Ovary (tissue), 7 donors: ENCODE measurements at regions not wholly inside any gene's neighbourhood (a gene's known extent, or its start where the extent isn't known, plus 50 kb on each side); places are given as distances from the start of the nearest gene placed in this dataset.

Source experiments
- DNase-seq, 5 donors: peaks; one replicate each; pipeline ENCODE4 v3.0.0-alpha.2; 2019 to 2020
- H3K27ac ChIP-seq, 2 donors: fragments of 200-600 bp; one replicate each; pipeline versions ENCODE4 v1.5.1 to v1.8.0; 2019 to 2022
- H3K27me3 ChIP-seq: fragments of 200-600 bp; one replicate; pipeline ENCODE4 v1.8.0; 2022
- H3K36me3 ChIP-seq: fragments of 200-600 bp; sonication (generic); one replicate; pipeline ENCODE4 v1.5.1; 2019
- H3K4me1 ChIP-seq: one replicate; pipeline ENCODE4 v1.8.1; 2013; ENCODE audit warnings: mild to moderate bottlenecking, moderate library complexity; ENCODE audit not compliant: insufficient read depth
- H3K4me3 ChIP-seq: fragments of 200-600 bp; sonication (generic); one replicate; pipeline ENCODE4 v1.5.1; 2017
- H3K9me3 ChIP-seq, 2 donors: fragments of 200-600 bp in 1 of 2; sonication (generic) in 1 of 2; one replicate each; pipeline versions ENCODE4 v1.5.1 to v1.8.1; 2013 to 2019; ENCODE audit warnings: mild to moderate bottlenecking in 1 of 2, moderate library complexity in 1 of 2
- CTCF ChIP-seq, 3 donors: fragments of 450-650 bp in 2 of 3; fragments of 200-600 bp in 1 of 3; IDR thresholded peaks; one replicate each; pipeline versions ENCODE4 v1.5.1 to v1.8.0; 2016 to 2022; ENCODE audit warnings: antibody characterized with exemption in 3 of 3, mild to moderate bottlenecking in 1 of 3
- EP300 ChIP-seq: sonication (generic); formaldehyde crosslinking; IDR thresholded peaks from one replicate; pipeline ENCODE4 v1.6.1; 2017; ENCODE audit warnings: antibody characterized with exemption
- POLR2A ChIP-seq: fragments of 450-650 bp; IDR thresholded peaks from one replicate; pipeline ENCODE4 v1.6.1; 2017; ENCODE audit warnings: antibody characterized with exemption, mild to moderate bottlenecking, moderate library complexity
- WGBS, 3 donors: extraction: QIAGEN DNeasy Blood & Tissue Kit in 1 of 3; methylation state at CpG; one replicate each; pipeline versions ENCODE4 v1.1.5 to v1.1.7; 2013 to 2017; 5-methylcytosine and 5-hydroxymethylcytosine counted together
- intact Hi-C, 4 donors: fragments of 100-400 bp; cut with DNase I; formaldehyde crosslinking; loops; one replicate each; pipeline versions ENCODE4 v1.11.0 to v1.15.1; 2022 to 2023
- donor health status: DM: no; HTN: no; CAD: no; lungs with moderate emphysema.
- donor health status: DM: no; HTN: no; CAD: no.
- donor health status: Bipolar disorder and iron deficiency.
- donor health status: DM: no; HTN: no; CAD: no.
- donor health status: DM: yes; HTN: yes; CAD: no.

GRCh38 chr4:170748975-170749374 lies 659.2 kb upstream of the AADAT start:
- intact Hi-C loops: no loop called here
- Histone ChIP-seq H3K27me3 (no peaks in the 10 kb centered on the region), H3K4me3 (no peak overlapping the region), H3K4me1 (no peaks in the 10 kb centered on the region), H3K27ac (no peak overlapping the region), H3K36me3 (no peaks in the 10 kb centered on the region), H3K9me3 (no peaks in the 10 kb centered on the region)
- TF ChIP-seq EP300: no peak
- no peak for TF ChIP-seq CTCF (IDR thresholded peaks at IDR 0.05)
- no peak for TF ChIP-seq POLR2A
- 44 to 48% (median 44%) methylated on average over 2 of the region's 2 CpGs for WGBS, 3 donors
- no peak for DNase-seq

GRCh38 chr4:170743633-170744032 lies 653.9 kb upstream of the AADAT start:
- Histone ChIP-seq H3K27me3 (no peaks in the 10 kb centered on the region), H3K9me3 (no peaks in the 10 kb centered on the region), H3K27ac (no peak overlapping the region), H3K4me1 (no peaks in the 10 kb centered on the region), H3K36me3 (no peaks in the 10 kb centered on the region), H3K4me3 (no peak overlapping the region)
- DNase-seq: no peak
- intact Hi-C loops: no loop called here
- TF ChIP-seq POLR2A: no peak
- TF ChIP-seq CTCF (IDR thresholded peaks at IDR 0.05): no peak
- TF ChIP-seq EP300: no peak
- 91 to 92% (median 91%) methylated on average over 13 of the region's 13 CpGs for WGBS, 3 donors

GRCh38 chr4:170741856-170742255 lies 652.1 kb upstream of the AADAT start:
- TF ChIP-seq EP300 (no peak), POLR2A (no peak), CTCF (IDR thresholded peaks at IDR 0.05) (no peak)
- DNase-seq: no peak
- no peaks in the 10 kb centered on the region for H3K36me3 ChIP-seq
- no peaks in the 10 kb centered on the region for H3K9me3 ChIP-seq
- 85 to 91% (median 90%) methylated on average over 4 of the region's 4 CpGs for WGBS, 3 donors
- intact Hi-C loops: no loop called here
- H3K27ac ChIP-seq: no peak overlapping the region
- H3K4me3 ChIP-seq: no peak overlapping the region
- H3K4me1 ChIP-seq: no peaks in the 10 kb centered on the region
- no peaks in the 10 kb centered on the region for H3K27me3 ChIP-seq

- no peaks in the 10 kb centered on the region for H3K4me1 ChIP-seq
- no peaks in the 10 kb centered on the region for H3K36me3 ChIP-seq
- H3K4me3 ChIP-seq: no peak overlapping the region
- H3K27me3 ChIP-seq: no peaks in the 10 kb centered on the region
- no peaks in the 10 kb centered on the region for H3K9me3 ChIP-seq
- no peak overlapping the region for H3K27ac ChIP-seq
- TF ChIP-seq EP300: no peak
- no peak for TF ChIP-seq POLR2A
- TF ChIP-seq CTCF (IDR thresholded peaks at IDR 0.05): no peak
- DNase-seq: no peak
- intact Hi-C loops: no loop called here
Observed at GRCh38 chr4:170736710-170737109, 647.0 kb upstream of the AADAT start.

- no peak for TF ChIP-seq CTCF (IDR thresholded peaks at IDR 0.05)
- no peak for TF ChIP-seq POLR2A
- no peak for TF ChIP-seq EP300
- Histone ChIP-seq H3K27me3 (no peaks in the 10 kb centered on the region), H3K27ac (no peak overlapping the region), H3K4me3 (no peak overlapping the region), H3K9me3 (no peaks in the 10 kb centered on the region), H3K4me1 (no peaks in the 10 kb centered on the region), H3K36me3 (no peaks in the 10 kb centered on the region)
- DNase-seq: no peak
- intact Hi-C loops: no loop called here
- WGBS, 3 donors: 72 to 88% (median 77%) methylated on average over 3 of the region's 3 CpGs
Observed at GRCh38 chr4:170729897-170730296, 640.1 kb upstream of the AADAT start.
